ENCODE measurements at regions not wholly inside any gene's neighbourhood (a gene's known extent, or its start where the extent isn't known, plus 50 kb on each side); places are given as distances from the start of the nearest gene placed in this dataset.
"Not testable (repeated sequence)": the region's sequence is repeated elsewhere in the genome, so short reads cannot be mapped to it uniquely, and the experiment has no call there.

DNA sequence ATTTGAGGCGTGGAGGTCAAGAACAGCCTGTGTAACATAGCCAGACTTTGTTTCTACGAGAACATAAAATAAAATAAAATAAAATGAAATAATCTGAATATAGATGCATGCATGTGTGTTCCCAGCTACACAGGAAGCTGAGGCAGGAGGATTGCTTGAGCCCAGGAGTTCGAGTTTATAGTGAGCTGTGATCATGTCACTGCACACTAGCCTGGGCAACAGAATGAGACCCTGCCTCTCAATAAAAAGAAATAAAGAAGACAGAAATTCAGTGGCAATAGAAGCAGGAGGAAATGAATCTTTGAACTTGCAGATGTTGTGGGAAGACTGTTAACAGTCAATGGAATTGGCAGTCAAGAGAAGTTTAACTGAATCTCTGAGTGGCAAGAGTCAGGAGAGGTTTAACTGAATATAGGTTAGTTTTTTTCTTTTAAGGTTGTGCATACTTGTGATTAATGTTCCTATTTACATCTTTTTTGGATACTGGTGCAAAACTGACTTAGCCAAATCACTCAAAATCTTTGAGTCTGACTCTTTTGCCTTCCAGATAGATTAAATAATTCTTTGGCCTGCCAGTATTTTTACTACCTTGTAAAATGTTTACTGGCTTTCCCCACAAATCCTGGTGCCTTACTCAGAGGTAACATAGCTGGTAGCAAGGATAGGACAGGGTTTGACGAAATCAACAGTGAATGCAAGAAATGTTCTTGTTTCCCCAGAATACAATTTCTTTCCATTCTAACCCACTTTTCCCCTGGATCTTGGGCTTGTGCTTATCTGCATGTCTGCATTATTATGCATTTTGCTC lies 361.4 kb downstream of the PDCD6IP start:
- H3K4me3 ChIP-seq (ENCODE audit: low read depth, low read length), result no peak overlapping the region
- TF ChIP-seq, protein P1, sequence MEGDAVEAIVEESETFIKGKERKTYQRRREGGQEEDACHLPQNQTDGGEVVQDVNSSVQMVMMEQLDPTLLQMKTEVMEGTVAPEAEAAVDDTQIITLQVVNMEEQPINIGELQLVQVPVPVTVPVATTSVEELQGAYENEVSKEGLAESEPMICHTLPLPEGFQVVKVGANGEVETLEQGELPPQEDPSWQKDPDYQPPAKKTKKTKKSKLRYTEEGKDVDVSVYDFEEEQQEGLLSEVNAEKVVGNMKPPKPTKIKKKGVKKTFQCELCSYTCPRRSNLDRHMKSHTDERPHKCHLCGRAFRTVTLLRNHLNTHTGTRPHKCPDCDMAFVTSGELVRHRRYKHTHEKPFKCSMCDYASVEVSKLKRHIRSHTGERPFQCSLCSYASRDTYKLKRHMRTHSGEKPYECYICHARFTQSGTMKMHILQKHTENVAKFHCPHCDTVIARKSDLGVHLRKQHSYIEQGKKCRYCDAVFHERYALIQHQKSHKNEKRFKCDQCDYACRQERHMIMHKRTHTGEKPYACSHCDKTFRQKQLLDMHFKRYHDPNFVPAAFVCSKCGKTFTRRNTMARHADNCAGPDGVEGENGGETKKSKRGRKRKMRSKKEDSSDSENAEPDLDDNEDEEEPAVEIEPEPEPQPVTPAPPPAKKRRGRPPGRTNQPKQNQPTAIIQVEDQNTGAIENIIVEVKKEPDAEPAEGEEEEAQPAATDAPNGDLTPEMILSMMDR (IDR thresholded peaks at IDR 0.05; ENCODE audit: insufficient read depth in 1 of 2, low read depth in 1 of 2, low read length in 1 of 2, severe bottlenecking in 1 of 2, unreplicated experiment in 1 of 2), result no peak
- H3K4me1 ChIP-seq, result no peaks in the 10 kb centered on the region
- Mint-ChIP-seq H3K27ac (ENCODE audit: unreplicated experiment) (no peak overlapping the region), H3K4me1 (ENCODE audit: low read depth, unreplicated experiment) (no peaks in the 10 kb centered on the region), H3K36me3 (ENCODE audit: insufficient read depth, unreplicated experiment) (no peaks in the 10 kb centered on the region), H3K9me3 (ENCODE audit: unreplicated experiment) (no peaks in the 10 kb centered on the region), H3K27me3 (ENCODE audit: insufficient read depth, unreplicated experiment) (peaks cover 4% of the 10 kb centered on the region), H3K4me3 (ENCODE audit: unreplicated experiment) (no peak overlapping the region)
- H3K36me3 ChIP-seq (ENCODE audit: control insufficient read depth, insufficient read depth, low read length), result no peaks in the 10 kb centered on the region
- intact Hi-C loops (cut with micrococcal nuclease; ENCODE audit: unreplicated experiment), result loop anchor here (10.0 kb wide), 1 partner anchor 175 kb away; no protein-coding TSS in a partner anchor
- no TSS peak for BruUV-seq (replicated peaks)
- no peak for DNase-seq
- POLR2A ChIA-PET, result no interaction called here
- CTCF ChIA-PET, result no interaction called here
- H3K27me3 ChIP-seq (replicated peaks; ENCODE audit: control insufficient read depth, insufficient read depth, low read length), result no peaks in the 10 kb centered on the region
- no peaks in the 10 kb centered on the region for H3K9me3 ChIP-seq

DNA sequence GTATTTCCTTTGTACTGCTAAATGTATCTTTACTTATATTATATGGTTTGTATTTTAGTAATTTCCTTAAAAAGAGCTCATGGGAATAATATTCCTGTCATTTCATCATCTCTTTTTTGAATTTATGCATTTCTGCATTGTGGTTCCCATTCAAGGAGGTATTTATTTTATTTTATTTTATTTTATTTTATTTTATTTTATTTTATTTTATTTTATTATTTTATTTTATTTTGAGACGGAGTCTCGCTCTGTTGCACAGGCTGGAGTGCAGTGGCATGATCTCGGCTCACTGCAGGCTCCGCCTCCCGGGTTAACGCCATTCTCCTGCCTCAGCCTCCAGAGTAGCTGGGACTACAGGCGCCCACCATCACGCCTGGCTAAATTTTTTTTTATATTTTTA lies 371.2 kb downstream of the PDCD6IP start:
- intact Hi-C loops (cut with micrococcal nuclease; ENCODE audit: unreplicated experiment); DNase-seq; H3K4me3 Mint-ChIP-seq (ENCODE audit: unreplicated experiment); H3K27me3 Mint-ChIP-seq (ENCODE audit: insufficient read depth, unreplicated experiment); H3K36me3 ChIP-seq (ENCODE audit: control insufficient read depth, insufficient read depth, low read length); H3K36me3 Mint-ChIP-seq (ENCODE audit: insufficient read depth, unreplicated experiment); H3K9me3 Mint-ChIP-seq (ENCODE audit: unreplicated experiment); H3K4me1 Mint-ChIP-seq (ENCODE audit: low read depth, unreplicated experiment); CTCF ChIA-PET; H3K4me1 ChIP-seq; POLR2A ChIA-PET; H3K4me3 ChIP-seq (ENCODE audit: low read depth, low read length); BruUV-seq (replicated peaks); H3K9me3 ChIP-seq; H3K27me3 ChIP-seq (replicated peaks; ENCODE audit: control insufficient read depth, insufficient read depth, low read length); H3K27ac Mint-ChIP-seq (ENCODE audit: unreplicated experiment): not testable (repeated sequence)

DNA sequence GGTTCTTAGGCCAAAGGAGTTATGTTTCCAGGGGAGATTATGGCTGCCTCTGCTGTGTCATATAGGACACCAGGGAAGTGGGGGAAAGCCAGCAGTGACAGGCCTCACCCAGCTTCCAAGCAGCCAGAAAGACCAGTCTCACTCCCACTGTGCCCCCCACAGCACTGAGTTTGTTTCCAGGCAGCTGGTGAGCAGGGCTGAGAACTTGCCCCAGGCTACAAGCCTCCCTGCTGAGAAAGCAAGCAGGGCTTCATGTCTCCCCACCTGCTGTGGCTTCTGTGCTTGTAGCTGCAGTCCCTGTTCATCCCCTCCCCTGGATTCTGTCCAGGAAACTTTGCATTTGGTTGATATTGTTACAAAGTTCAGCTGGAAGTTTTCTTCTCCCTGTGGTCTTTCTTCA lies 376.3 kb downstream of the PDCD6IP start:
- intact Hi-C loops (cut with micrococcal nuclease; ENCODE audit: unreplicated experiment), result no loop called here
- no TSS peak for BruUV-seq (replicated peaks)

More for the DNA sequence above, 376.3 kb downstream of the PDCD6IP start:
- no peak for DNase-seq
- no peak overlapping the region for H3K4me3 ChIP-seq (ENCODE audit: low read depth, low read length)
- CTCF ChIA-PET, result no interaction called here
- TF ChIP-seq, protein P1 (IDR thresholded peaks at IDR 0.05; ENCODE audit: insufficient read depth in 1 of 2, low read depth in 1 of 2, low read length in 1 of 2, severe bottlenecking in 1 of 2, unreplicated experiment in 1 of 2), result no peak
- Mint-ChIP-seq H3K4me3 (ENCODE audit: unreplicated experiment) (no peak overlapping the region), H3K9me3 (ENCODE audit: unreplicated experiment) (no peaks in the 10 kb centered on the region), H3K27me3 (ENCODE audit: insufficient read depth, unreplicated experiment) (peaks cover 8% of the 10 kb centered on the region), H3K4me1 (ENCODE audit: low read depth, unreplicated experiment) (no peaks in the 10 kb centered on the region), H3K36me3 (ENCODE audit: insufficient read depth, unreplicated experiment) (no peaks in the 10 kb centered on the region), H3K27ac (ENCODE audit: unreplicated experiment) (no peak overlapping the region)
- no peaks in the 10 kb centered on the region for H3K9me3 ChIP-seq
- no peaks in the 10 kb centered on the region for H3K4me1 ChIP-seq
- H3K36me3 ChIP-seq (ENCODE audit: control insufficient read depth, insufficient read depth, low read length), result no peaks in the 10 kb centered on the region
- POLR2A ChIA-PET, result no interaction called here
- no peaks in the 10 kb centered on the region for H3K27me3 ChIP-seq (replicated peaks; ENCODE audit: control insufficient read depth, insufficient read depth, low read length)

All from Caco-2 (cell line).